K562 (cell line): ENCODE measurements at regions not wholly inside any gene's neighbourhood (a gene's known extent, or its start where the extent isn't known, plus 50 kb on each side); places are given as distances from the start of the nearest gene placed in this dataset. TPM values are rescaled to one million over a fixed set of nuclear protein-coding genes. Genes with fewer than 3 reads are reported as not detected.

ENCODE experiments used
- small RNA-seq: library from RNA; depleted of rRNA; stranded (forward); fragments of <200 nt; gene quantifications from one replicate; pipeline ENCODE3, GENCODE V24; 2014

Small RNA genes lying in the stretch of these regions (small RNA-seq; reads per million reads assigned to genes)
- gene RF00017 (not detected), gene RNU4-90P (not detected)
